ENCODE measurements at regions not wholly inside any gene's neighbourhood (a gene's known extent, or its start where the extent isn't known, plus 50 kb on each side); places are given as distances from the start of the nearest gene placed in this dataset.

DNA sequence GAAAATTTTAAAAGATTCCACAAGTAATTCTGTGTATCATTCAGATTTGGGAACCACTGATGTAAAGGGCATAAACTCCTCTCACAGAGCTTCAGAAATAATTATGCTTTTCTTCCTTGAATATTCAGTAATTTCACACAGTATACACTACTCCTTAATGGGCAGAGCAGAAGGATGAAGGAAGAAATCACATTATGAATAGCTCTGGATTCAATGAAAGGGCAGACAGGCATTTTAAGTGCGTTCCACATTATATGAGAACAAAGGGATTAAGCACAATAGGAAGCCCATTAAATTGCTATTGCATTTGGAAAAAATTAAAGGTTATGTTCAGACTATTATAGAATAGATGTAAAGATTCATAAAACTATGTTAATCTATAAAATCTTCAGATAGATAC is 142.6 kb downstream of the PDHA2 start:
- Mint-ChIP-seq H3K4me1 (no peaks in the 10 kb centered on the region), H3K4me3 (no peak overlapping the region), H3K36me3 (ENCODE audit: low read depth) (no peaks in the 10 kb centered on the region)

GRCh38 chr4:95984081-95984480 is 144.2 kb downstream of the PDHA2 start:
- H3K9me3 Mint-ChIP-seq: no peaks in the 10 kb centered on the region
- peaks cover 4% of the 10 kb centered on the region for H3K27me3 Mint-ChIP-seq (ENCODE audit: low read depth, poor library complexity)
- TF ChIP-seq CTCF (IDR thresholded peaks at IDR 0.05): no peak
- no peak overlapping the region for H3K27ac Mint-ChIP-seq
- H3K36me3 Mint-ChIP-seq (ENCODE audit: low read depth): no peaks in the 10 kb centered on the region
- no peak for DNase-seq
- no peaks in the 10 kb centered on the region for H3K4me1 Mint-ChIP-seq
- no peak overlapping the region for H3K4me3 Mint-ChIP-seq

More for the DNA sequence above, 142.6 kb downstream of the PDHA2 start:
- no peak for TF ChIP-seq CTCF (IDR thresholded peaks at IDR 0.05)
- no peak overlapping the region for H3K27ac Mint-ChIP-seq
- H3K27me3 Mint-ChIP-seq (ENCODE audit: low read depth, poor library complexity): peaks cover 4% of the 10 kb centered on the region
- no peaks in the 10 kb centered on the region for H3K9me3 Mint-ChIP-seq
- no peak for DNase-seq

GRCh38 chr4:95985051-95985450 is 145.2 kb downstream of the PDHA2 start:
- Mint-ChIP-seq H3K27me3 (ENCODE audit: low read depth, poor library complexity) (peaks cover 4% of the 10 kb centered on the region), H3K4me1 (no peaks in the 10 kb centered on the region), H3K36me3 (ENCODE audit: low read depth) (no peaks in the 10 kb centered on the region), H3K9me3 (no peaks in the 10 kb centered on the region), H3K27ac (no peak overlapping the region), H3K4me3 (no peak overlapping the region)
- DNase-seq: no peak
- TF ChIP-seq CTCF (IDR thresholded peaks at IDR 0.05): no peak

DNA sequence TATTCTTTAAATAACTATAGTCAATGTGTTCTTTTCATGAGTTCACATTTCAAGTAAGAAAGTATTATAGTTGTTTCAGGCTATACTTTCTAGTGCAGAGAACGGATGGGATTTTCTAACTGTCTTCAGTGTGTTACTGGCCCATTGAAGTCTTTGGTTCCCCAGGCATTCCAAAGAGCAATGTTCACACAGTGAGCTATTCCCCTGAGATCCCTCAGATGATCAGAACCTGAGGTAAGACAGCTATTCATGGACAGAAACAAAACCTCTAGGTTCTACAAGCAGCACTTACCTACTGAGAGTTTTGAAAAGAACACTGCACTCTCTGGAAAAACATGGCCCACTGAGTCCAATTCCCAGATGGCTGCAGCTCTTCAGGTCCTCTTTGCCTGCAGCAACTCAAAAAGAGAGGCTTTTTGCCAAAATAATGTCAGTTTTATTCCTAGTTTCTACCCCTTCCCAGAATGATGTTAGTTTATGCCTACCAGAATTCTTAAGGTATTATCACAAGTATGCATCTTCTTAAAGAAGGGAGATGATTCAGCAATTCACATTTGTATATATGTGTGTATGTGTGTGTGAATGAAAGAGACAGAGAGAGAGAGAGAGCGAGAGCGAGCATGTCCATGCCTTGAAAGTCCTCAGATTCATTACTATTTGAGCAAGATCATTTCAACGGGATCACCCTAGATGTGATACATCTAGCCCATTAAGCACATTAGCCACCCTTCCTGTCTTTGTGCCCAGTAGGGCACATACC is 146.1 kb downstream of the PDHA2 start:
- TF ChIP-seq CTCF (IDR thresholded peaks at IDR 0.05): no peak
- no peak overlapping the region for H3K27ac Mint-ChIP-seq
- no peaks in the 10 kb centered on the region for H3K4me1 Mint-ChIP-seq
- no peak for DNase-seq
- H3K36me3 Mint-ChIP-seq (ENCODE audit: low read depth): no peaks in the 10 kb centered on the region
- H3K27me3 Mint-ChIP-seq (ENCODE audit: low read depth, poor library complexity): peaks cover 4% of the 10 kb centered on the region
- no peak overlapping the region for H3K4me3 Mint-ChIP-seq
- no peaks in the 10 kb centered on the region for H3K9me3 Mint-ChIP-seq

- Mint-ChIP-seq H3K4me3 (no peak overlapping the region), H3K27me3 (ENCODE audit: low read depth, poor library complexity) (peaks cover 4% of the 10 kb centered on the region), H3K27ac (no peak overlapping the region), H3K36me3 (ENCODE audit: low read depth) (no peaks in the 10 kb centered on the region), H3K4me1 (no peaks in the 10 kb centered on the region), H3K9me3 (no peaks in the 10 kb centered on the region)
- TF ChIP-seq CTCF (IDR thresholded peaks at IDR 0.05): no peak
- DNase-seq: no peak
These were observed 148.0 kb downstream of the PDHA2 start for GRCh38 chr4:95987851-95988250.

- Mint-ChIP-seq H3K4me3 (no peak overlapping the region), H3K27ac (no peak overlapping the region), H3K9me3 (no peaks in the 10 kb centered on the region), H3K4me1 (no peaks in the 10 kb centered on the region), H3K27me3 (ENCODE audit: low read depth, poor library complexity) (no peaks in the 10 kb centered on the region), H3K36me3 (ENCODE audit: low read depth) (no peaks in the 10 kb centered on the region)
- TF ChIP-seq CTCF (IDR thresholded peaks at IDR 0.05): no peak
- no peak for DNase-seq
These were observed 158.4 kb downstream of the PDHA2 start for GRCh38 chr4:95998311-95998710.
